ENCODE measurements at regions not wholly inside any gene's neighbourhood (a gene's known extent, or its start where the extent isn't known, plus 50 kb on each side); places are given as distances from the start of the nearest gene placed in this dataset.
"Not testable (repeated sequence)": the region's sequence is repeated elsewhere in the genome, so short reads cannot be mapped to it uniquely, and the experiment has no call there.

- no peak for DNase-seq
Observed at GRCh38 chr16:79969458-79969857, 368.9 kb upstream of the MAF start.

DNA sequence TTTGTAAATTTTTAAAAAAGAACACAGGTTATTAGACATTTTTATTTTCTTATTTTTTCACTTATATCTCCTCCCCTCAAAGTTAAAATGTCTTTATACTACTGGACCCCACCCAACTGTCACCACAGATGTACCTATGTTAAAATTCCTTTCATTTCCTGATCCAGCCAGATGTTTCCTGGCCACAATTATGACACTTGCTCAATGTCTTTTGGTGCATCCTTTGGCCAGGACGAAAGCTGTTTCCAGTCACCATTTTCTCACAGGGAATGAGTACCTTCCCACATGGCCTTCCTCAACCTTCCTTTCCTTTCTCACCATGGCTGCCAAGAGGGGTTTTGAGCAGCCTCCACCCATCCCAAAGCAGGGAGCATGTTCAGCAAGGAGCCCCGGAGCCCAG, 365.7 kb upstream of the MAF start:
- DNase-seq = no peak

GRCh38 chr16:79965718-79966117, 365.2 kb upstream of the MAF start:
- DNase-seq = no peak

DNA sequence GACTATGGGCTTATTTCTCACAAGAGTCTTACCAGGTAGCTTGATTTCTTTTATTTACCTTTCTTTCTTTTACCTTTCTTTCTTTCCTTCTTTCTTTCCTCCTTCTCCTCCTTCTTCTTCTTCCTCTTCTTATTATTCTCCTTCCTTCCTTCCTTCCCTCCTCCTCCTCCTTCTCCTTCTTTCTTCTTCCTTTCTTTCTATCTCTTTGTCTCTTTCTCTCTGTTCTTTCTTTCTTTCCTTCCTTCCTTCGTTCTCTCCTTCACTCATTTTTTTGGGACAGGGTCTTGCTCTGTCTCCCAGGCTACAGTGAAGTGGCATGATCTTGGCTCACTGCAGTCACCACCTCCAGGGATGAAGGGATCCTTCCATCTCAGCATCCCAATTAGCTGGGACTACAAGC, 363.6 kb upstream of the MAF start:
- DNase-seq = no peak

GRCh38 chr16:79962962-79963361, 362.4 kb upstream of the MAF start:
- no peak for DNase-seq

- no peak for DNase-seq
Observed at GRCh38 chr16:79959226-79959625, 358.7 kb upstream of the MAF start.

DNA sequence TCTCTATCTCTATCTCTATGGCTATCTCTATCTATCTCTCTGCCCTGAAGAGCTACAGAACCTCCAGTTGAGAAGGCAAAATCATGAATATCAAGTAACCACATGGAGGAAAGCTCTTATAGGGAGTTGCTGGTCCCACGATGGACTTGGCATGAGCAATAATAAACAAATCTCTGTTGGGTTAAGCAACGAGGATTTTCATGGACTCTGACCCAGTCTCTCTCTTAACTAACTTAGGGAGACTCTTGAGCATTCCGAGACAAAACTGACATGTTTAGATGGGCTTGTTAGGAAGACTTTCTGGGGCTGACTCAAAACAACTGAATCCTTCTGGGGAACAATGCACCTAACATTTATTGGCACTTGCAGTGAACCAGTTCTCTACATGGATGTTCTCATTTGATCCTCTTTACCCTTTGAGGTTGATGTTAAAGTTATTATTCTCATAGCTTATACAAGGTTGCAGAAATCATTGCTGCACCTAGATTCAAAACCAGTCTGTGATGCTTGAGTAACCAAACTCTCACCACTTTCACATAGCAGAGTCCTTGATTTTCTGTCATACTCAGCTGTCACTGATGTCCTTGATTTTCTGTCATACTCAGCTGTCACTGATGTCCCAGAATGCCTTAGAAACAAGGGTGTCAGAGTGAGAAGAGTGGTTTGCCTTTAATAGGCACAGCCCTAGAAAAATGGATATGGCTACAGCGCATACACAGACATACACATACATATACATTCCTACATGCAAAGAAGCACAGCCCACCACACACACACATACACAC, 354.6 kb upstream of the MAF start:
- DNase-seq = no peak

DNA sequence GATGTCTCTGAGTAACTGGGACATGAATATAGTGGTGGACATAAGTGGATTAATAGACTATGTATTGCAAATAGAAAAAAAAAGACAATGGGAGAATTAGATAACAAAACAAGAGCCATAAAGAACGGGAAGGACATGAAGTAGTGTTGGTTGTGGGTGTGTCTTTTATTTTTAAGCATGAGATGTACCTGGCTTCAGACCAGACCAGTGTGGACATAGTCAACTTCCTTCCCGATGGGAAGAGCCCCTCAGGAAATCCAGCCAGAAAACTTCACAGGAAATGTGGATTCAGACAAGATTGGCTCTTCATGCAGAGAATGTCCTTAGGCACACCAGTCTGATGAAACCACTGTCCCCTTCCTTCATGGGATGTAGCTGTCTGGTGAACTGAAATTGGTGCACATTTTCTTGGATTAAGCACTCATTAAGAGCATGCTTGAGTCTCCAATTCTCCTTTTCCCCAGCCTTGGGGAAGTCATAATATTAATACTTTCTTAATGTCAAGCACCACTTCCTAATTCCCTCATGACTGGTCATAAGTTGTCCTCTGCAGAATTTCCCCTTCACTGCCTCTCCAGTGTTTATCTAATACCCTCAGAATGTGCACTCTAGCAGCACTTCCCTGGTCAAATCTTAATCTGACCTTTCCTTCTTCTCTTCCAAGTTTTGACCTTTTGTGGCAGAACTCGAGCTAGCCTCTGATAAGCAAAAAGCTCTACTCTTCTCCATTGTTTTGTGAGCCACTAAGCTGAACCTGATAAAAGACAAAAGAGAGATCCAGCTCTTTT, 350.6 kb upstream of the MAF start:
- no peak for DNase-seq

- no peak for DNase-seq
Observed at GRCh38 chr16:79949417-79949816, 348.9 kb upstream of the MAF start.

DNA sequence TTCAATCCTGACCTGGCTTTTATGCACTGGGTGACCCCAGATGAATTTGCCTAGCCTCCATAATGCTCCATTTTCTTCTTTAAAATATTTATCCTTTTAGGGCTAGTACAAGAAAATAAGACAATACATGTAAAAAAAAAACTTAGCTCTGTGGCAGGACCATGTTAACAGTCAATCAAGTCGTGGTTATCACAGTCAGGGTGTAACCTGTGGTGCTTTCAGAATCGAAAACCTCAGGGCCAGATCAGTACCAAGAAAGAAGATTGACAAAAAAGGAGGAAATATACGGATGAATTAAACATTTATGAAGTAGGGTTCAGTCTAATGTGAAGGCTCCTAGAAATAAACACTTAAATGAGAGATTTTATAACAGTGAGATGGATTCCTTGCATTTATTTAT, 347.2 kb upstream of the MAF start:
- DNase-seq = no peak

GRCh38 chr16:79946252-79946651, 345.7 kb upstream of the MAF start:
- no peak for DNase-seq

DNA sequence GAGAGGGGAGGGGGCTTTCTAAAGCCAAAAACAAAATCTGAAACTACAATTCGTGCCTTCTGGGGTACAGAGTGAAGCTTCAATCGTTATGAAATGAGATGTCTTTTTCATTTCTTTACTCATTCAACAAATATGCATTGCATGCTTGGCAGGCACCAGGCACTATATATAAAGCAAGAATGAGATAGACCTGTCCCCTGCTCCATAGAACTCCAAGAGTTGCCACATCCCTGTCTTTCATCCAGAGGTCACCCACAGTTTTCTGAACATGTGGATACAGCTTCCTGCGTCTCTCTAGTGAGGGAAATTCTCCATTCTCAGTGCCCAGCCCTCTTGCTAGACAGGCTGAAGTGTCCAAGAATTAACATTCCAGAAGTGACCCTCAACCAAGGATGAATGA, 343.2 kb upstream of the MAF start:
- no peak for DNase-seq

DNA sequence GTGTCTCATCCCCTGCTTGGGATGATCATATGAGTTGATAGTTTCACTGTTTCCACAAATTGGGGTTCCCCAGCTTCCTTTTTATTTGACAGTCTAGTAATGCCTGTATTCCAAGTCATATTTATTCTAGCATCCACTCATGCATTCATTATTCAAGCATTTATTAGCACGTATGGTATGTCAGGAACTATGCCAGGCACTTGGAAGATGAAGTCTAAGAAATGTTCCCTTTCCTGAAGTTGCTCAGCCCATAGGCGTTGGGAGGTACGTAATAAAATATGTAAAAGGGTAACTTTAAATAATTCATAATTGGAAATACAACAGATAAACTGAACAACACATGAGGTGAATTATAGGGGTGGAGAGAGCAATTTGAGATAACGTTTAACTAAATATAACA, 338.0 kb upstream of the MAF start:
- no peak for DNase-seq

DNA sequence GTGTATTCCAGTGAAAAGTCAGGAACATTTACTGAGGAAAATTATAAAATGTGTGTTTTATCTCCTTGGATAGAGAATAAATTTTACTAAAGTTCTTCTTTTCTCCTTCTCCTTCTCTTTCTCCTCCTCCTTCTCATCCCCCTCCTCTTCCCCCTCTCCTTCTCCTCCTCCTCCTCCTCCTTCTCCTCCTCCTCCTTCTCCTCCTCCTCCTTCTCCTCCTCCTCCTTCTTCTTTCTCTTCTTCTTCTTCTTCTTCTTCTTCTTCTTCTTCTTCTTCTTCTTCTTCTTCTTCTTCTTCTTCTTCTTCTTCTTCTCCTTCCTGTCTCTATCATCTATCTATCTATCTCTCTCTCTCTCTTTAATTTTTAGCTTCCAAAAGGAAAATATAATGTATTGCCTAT, 337.1 kb upstream of the MAF start:
- DNase-seq = not testable (repeated sequence)

DNA sequence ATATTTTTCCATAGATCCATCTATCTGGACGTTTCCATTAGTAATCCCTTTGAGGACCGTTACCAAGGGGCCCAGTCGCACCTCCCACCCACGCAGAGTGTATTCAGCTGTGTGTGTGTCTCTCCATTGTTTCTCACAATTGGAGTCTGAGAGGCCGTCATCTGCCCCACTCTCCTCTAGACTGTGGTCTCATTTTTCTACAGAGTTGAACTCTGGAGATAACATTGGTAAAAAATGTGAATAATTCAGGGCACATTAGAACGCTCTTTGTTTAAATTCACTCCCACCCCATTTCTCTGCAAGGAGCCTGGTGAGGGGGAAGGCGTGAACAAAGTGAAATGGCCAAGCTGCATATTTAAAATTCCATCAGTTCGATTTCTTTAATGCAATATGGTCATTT, 333.1 kb upstream of the MAF start:
- no peak for DNase-seq

GRCh38 chr16:79932572-79932971, 332.0 kb upstream of the MAF start:
- no peak for DNase-seq

DNA sequence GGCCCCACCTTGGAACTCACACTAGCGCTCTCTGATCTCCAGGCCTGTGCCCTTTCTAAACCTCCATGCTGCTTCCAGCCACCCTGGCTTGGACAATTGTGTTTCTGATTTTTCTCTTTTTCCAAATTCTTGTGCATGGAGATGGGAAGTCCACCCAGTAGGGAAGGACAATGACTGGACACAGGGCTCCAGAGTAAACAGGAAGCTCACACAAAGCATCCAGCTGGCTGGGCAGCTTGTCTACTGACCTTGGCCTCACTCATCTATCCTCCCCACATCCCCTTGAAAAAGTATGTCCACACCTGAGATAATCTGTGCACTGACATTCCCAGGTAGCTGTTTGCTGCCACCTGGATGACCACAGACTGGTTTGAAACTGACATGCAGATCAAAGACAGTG, 331.2 kb upstream of the MAF start:
- no peak for DNase-seq

GRCh38 chr16:79929260-79929965, 328.9 kb upstream of the MAF start:
- no peak for DNase-seq

DNA sequence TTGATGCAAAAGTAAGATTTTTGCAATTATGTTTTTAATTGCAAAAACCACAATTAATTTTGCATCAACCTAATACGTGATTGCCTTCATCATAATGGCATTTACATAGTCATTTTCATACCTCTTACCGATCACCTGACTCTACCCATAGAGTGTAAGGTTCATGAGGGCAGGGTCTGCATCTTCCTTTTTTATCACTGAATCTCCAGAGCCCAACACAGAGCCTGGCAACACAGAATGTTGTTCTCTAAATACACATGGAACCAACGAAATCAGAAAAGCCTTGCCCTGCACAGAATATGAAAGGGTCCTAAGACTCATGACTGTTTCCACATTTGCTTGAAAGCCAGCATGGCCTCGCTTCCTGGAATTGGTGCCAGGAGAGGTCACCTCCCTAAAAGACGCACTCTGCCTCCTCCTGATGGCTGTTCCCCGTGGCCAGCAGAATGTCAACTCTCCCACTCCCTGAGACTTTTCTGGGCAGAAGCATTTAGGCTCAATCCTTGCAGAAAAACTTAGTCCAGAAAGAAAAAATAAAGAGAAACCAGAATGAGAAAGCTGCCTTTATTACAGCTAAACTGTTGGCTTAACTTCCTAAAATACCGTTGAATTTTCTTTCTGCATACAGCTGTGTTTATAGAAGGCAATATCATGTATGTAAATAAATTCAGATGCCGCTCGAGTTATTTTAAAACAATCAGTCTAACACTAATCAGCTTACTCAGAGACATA, 327.8 kb upstream of the MAF start:
- no peak for DNase-seq

DNA sequence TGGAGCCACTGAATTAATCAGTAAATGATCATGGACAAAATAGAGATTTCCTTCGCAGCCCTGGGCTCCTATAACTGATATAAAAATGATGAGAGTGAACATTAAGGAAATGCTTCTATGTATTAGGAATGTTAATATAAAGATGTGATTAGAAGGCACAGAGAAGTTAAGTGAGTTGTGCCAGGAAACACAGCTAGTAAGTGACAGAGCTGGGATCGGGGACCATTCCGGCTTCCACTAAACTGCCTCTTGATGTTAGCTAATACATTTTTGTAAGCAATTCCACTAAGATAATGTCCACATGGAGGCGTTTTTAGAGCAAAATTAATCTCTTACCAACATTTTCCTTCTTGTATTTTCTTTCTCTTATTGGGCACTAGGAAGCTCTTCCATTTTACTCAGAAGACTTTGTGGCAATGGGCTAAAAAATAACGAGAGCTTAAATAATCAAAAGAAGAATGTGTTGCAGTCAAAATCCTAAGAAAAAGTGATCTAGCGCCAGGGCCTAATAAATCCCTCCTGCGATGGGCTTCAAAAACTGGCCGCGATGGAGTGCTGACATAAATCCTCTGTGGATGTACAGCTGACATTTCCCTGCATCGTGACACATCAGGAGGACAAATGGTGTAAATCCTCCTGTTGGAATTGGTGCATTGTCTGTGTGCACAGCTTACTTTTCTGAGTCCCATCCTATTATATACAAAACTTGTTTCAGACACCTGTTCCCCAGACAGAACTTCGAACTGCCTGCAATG, 326.1 kb upstream of the MAF start:
- DNase-seq = no peak

DNA sequence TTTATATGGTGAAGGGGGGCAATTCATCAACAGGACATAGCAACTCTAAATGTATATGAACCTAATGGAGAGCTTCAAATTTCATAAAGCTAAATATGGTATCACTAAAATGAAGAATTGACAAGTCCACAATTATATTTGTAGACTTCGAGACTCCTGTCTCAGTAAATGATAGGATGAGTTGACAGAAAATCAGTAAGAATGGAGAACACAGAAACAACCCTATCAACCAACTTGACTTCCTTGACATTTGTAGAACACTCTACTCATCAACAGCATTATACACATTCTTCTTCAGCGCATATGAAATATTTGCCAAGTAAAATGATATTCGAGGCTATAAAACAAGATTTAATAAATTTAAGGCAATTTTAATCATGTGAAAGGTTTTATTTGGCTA, 322.9 kb upstream of the MAF start:
- no peak for DNase-seq

GRCh38 chr16:79920685-79921084, 320.1 kb upstream of the MAF start:
- no peak for DNase-seq

- no peak for DNase-seq
Observed at GRCh38 chr16:79918916-79919315, 318.4 kb upstream of the MAF start.

Data from NCI-H1092 treated with DMSO at 0.1 percent for 48 hours (cell line).